PC-9 (cell line): ENCODE measurements at regions not wholly inside any gene's neighbourhood (a gene's known extent, or its start where the extent isn't known, plus 50 kb on each side); places are given as distances from the start of the nearest gene placed in this dataset.

ENCODE experiments used
- BruUV-seq: library from RNA; stranded (reverse); fragments of 400-500 nt; replicated peaks from 2 replicates; lab custom pipeline; 2021; lab: Mats Ljungman, UMichigan
- CTCF ChIA-PET: fragments of 300-600 bp; sonication (Branson Sonifier 250); formaldehyde crosslinking; loops from one replicate; lab custom pipeline; 2022; ENCODE audit warnings: antibody characterized with exemption; lab: Charles Lee
- POLR2A ChIA-PET: fragments of 300-600 bp; sonication (Branson Sonifier 250); formaldehyde crosslinking; loops from one replicate; lab custom pipeline; 2022; ENCODE audit warnings: antibody characterized with exemption; ENCODE audit not compliant: unreplicated experiment; lab: Charles Lee
- DNase-seq, 2 experiments: peaks; one replicate each; pipeline versions ENCODE4 v3.0.0 to v3.0.0-alpha.2; 2015 to 2022; ENCODE audit warnings: mixed read lengths in 1 of 2
- H2AFZ ChIP-seq: fragments of 200-600 bp; sonication (generic); 2 replicates; pipeline ENCODE4 v1.8.1; 2017; ENCODE audit warnings: antibody characterized with exemption
- H3F3A ChIP-seq: fragments of 200-600 bp; sonication (generic); 2 replicates; pipeline ENCODE4 v1.8.1; 2017; ENCODE audit warnings: antibody characterized with exemption, mild to moderate bottlenecking, low read depth; ENCODE audit not compliant: insufficient read depth
- H3K27ac ChIP-seq: fragments of 200-600 bp; sonication (generic); 2 replicates; pipeline ENCODE4 v1.6.1; 2016; ENCODE audit warnings: mixed run types
- H3K27me3 ChIP-seq: fragments of 200-600 bp; sonication (generic); 2 replicates; pipeline ENCODE4 v1.6.1; 2016; ENCODE audit warnings: low read depth, mixed run types; ENCODE audit not compliant: insufficient read depth
- H3K36me3 ChIP-seq: fragments of 200-600 bp; sonication (generic); 2 replicates; pipeline ENCODE4 v1.6.1; 2016; ENCODE audit warnings: low read depth, mixed run types
- H3K4me1 ChIP-seq: fragments of 200-600 bp; sonication (generic); replicated peaks from 2 replicates; pipeline ENCODE4 v1.6.1; 2016; ENCODE audit warnings: mixed run types; ENCODE audit not compliant: insufficient read depth
- H3K4me2 ChIP-seq: fragments of 200-600 bp; sonication (generic); 2 replicates; pipeline ENCODE4 v1.6.1; 2017; ENCODE audit warnings: mixed run types
- H3K4me3 ChIP-seq: fragments of 200-600 bp; sonication (generic); 2 replicates; pipeline ENCODE4 v1.6.1; 2016; ENCODE audit warnings: mixed run types
- H3K79me2 ChIP-seq: fragments of 200-600 bp; sonication (generic); 2 replicates; pipeline ENCODE4 v1.6.1; 2017; ENCODE audit warnings: low read depth, mixed run types
- H3K9me2 ChIP-seq: fragments of 200-600 bp; sonication (generic); 2 replicates; pipeline ENCODE4 v1.8.1; 2017; ENCODE audit warnings: mild to moderate bottlenecking; ENCODE audit not compliant: insufficient read depth
- H3K9me3 ChIP-seq: fragments of 200-600 bp; sonication (generic); 2 replicates; pipeline ENCODE4 v1.8.1; 2016; ENCODE audit warnings: low read depth; ENCODE audit not compliant: insufficient read depth
- H4K20me1 ChIP-seq: fragments of 200-600 bp; sonication (generic); 2 replicates; pipeline ENCODE4 v1.8.1; 2017; ENCODE audit not compliant: insufficient read depth
- EZH2 ChIP-seq: fragments of 200-600 bp; sonication (generic); IDR thresholded peaks from 2 replicates; pipeline ENCODE4 v1.8.0; 2017; ENCODE audit warnings: antibody characterized with exemption, low read depth
- intact Hi-C: fragments of 100-400 bp; cut with micrococcal nuclease; formaldehyde crosslinking; loops from one replicate; pipeline ENCODE4 v1.10.0; 2022; ENCODE audit not compliant: unreplicated experiment
- TF ChIP-seq, protein P1 (sequence below): fragments of 200-600 bp; sonication (generic); conservative IDR thresholded peaks from 2 replicates; pipeline ENCODE4 v1.6.1; 2017; ENCODE audit warnings: mixed run types, antibody characterized with exemption, mild to moderate bottlenecking, moderate library complexity

- H3K36me3 ChIP-seq, result no peaks in the 10 kb centered on the region
- H3K79me2 ChIP-seq, result no peaks in the 10 kb centered on the region
- BruUV-seq, result no TSS peak
- no peak overlapping the region for H3K27ac ChIP-seq
- TF ChIP-seq, protein P1, sequence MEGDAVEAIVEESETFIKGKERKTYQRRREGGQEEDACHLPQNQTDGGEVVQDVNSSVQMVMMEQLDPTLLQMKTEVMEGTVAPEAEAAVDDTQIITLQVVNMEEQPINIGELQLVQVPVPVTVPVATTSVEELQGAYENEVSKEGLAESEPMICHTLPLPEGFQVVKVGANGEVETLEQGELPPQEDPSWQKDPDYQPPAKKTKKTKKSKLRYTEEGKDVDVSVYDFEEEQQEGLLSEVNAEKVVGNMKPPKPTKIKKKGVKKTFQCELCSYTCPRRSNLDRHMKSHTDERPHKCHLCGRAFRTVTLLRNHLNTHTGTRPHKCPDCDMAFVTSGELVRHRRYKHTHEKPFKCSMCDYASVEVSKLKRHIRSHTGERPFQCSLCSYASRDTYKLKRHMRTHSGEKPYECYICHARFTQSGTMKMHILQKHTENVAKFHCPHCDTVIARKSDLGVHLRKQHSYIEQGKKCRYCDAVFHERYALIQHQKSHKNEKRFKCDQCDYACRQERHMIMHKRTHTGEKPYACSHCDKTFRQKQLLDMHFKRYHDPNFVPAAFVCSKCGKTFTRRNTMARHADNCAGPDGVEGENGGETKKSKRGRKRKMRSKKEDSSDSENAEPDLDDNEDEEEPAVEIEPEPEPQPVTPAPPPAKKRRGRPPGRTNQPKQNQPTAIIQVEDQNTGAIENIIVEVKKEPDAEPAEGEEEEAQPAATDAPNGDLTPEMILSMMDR, result no peak
- TF ChIP-seq EZH2, result no peak
- H3K4me2 ChIP-seq, result no peak overlapping the region
- no peak for DNase-seq
- H3K4me1 ChIP-seq, result 0 out of 2 replicates have a peak, but pooled peaks cover 3% of the 10 kb centered on the region
- intact Hi-C loops, result no loop called here
- no peaks in the 10 kb centered on the region for H3K27me3 ChIP-seq
- POLR2A ChIA-PET, result no interaction called here
- no peak overlapping the region for H2AFZ ChIP-seq
- CTCF ChIA-PET, result no interaction called here
- H3K4me3 ChIP-seq, result no peak overlapping the region
- no peaks in the 10 kb centered on the region for H4K20me1 ChIP-seq
- no peaks in the 10 kb centered on the region for H3F3A ChIP-seq
- H3K9me3 ChIP-seq, result no peaks in the 10 kb centered on the region; the same call in 1 of the 2 replicates
- no peaks in the 10 kb centered on the region for H3K9me2 ChIP-seq
Observed at GRCh38 chr7:69130396-69130795, 467.9 kb upstream of the AUTS2 start.

DNA sequence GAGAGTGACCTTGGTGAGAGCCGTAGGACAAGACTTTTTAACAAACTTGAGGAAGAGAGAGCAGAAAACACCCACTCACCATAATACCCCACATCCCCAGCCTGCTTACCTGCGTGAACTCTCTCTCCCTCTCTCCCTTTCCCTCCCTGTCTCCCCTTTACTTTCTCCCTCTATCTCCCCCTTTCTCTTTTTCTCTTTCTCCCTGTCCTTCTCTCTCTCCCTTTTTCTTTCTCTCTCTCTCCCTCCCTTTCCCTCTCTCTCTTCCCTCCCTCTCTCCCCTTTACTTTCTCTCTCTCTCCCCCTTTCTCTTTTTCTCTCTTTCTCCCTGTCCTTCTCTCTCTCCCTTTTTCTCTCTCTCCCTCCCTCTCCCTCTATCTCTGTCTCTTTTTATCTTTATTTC is 464.0 kb upstream of the AUTS2 start:
- BruUV-seq, result no TSS peak
- H2AFZ ChIP-seq, result no peak overlapping the region
- DNase-seq, result no peak
- H3K4me3 ChIP-seq, result no peak overlapping the region
- H3K4me2 ChIP-seq, result no peak overlapping the region
- no peaks in the 10 kb centered on the region for H4K20me1 ChIP-seq
- no peaks in the 10 kb centered on the region for H3K9me2 ChIP-seq
- peaks cover 9% of the 10 kb centered on the region for H3K9me3 ChIP-seq
- ChIA-PET CTCF (no interaction called here), POLR2A (no interaction called here)
- intact Hi-C loops, result no loop called here
- TF ChIP-seq, protein P1, result no peak
- TF ChIP-seq EZH2, result no peak
- no peaks in the 10 kb centered on the region for H3F3A ChIP-seq
- no peaks in the 10 kb centered on the region for H3K36me3 ChIP-seq
- no peak overlapping the region for H3K27ac ChIP-seq
- no peaks in the 10 kb centered on the region for H3K27me3 ChIP-seq
- no peaks in the 10 kb centered on the region for H3K4me1 ChIP-seq
- H3K79me2 ChIP-seq, result no peaks in the 10 kb centered on the region

- Histone ChIP-seq H3F3A (no peaks in the 10 kb centered on the region), H3K4me1 (no peaks in the 10 kb centered on the region), H3K36me3 (no peaks in the 10 kb centered on the region), H3K27me3 (no peaks in the 10 kb centered on the region), H3K79me2 (no peaks in the 10 kb centered on the region), H3K9me3 (no peaks in the 10 kb centered on the region), H2AFZ (no peak overlapping the region), H4K20me1 (no peaks in the 10 kb centered on the region), H3K4me3 (no peak overlapping the region), H3K9me2 (no peaks in the 10 kb centered on the region), H3K27ac (no peak overlapping the region), H3K4me2 (no peak overlapping the region)
- TF ChIP-seq EZH2, result no peak
- TF ChIP-seq, protein P1, result no peak
- intact Hi-C loops, result no loop called here
- ChIA-PET CTCF (no interaction called here), POLR2A (no interaction called here)
- no TSS peak for BruUV-seq
- DNase-seq, result no peak
Observed at GRCh38 chr7:69147631-69148030, 450.6 kb upstream of the AUTS2 start.
